ENCODE measurements at regions not wholly inside any gene's neighbourhood (a gene's known extent, or its start where the extent isn't known, plus 50 kb on each side); places are given as distances from the start of the nearest gene placed in this dataset.
A peak's percentile ranks its signal among the peaks of the same experiment; 100 is the strongest.

GRCh38 chr1:239874831-239875230 lies 216.9 kb upstream of the FMN2 start:
- Histone ChIP-seq H3K9me3 (no peaks in the 10 kb centered on the region), H3K27ac (no peak overlapping the region), H3K4me2 (no peak overlapping the region), H3K4me1 (peaks cover 3% of the 10 kb centered on the region; the same call in 1 of the 3 replicates), H3K4me3 (no peak overlapping the region)
- WGBS (ENCODE audit: missing lambda C conversion rate) = 67% methylated on average over 10 of the region's 10 CpGs
- no peak for DNase-seq (ENCODE audit: low read depth in 1 of 2, low spot score in 1 of 2)
- ChIA-PET CTCF (interaction anchor here (0.7 kb wide), 1 partner anchor 8 kb away, joined by 3 read pairs; no protein-coding TSS in a partner anchor), POLR2A (no interaction called here)
- no peak for ATAC-seq
- no peak for FAIRE-seq
- no peak for TF ChIP-seq CEBPB (IDR thresholded peaks at IDR 0.05)
- no peak for TF ChIP-seq NR3C1 (IDR thresholded peaks at IDR 0.05)
- TF ChIP-seq NPAS2 (CRISPR knock-in tag; IDR thresholded peaks at IDR 0.05; ENCODE audit: borderline replicate concordance) = no peak
- no peak for TF ChIP-seq HES2 (IDR thresholded peaks at IDR 0.05)
- no peak for TF ChIP-seq CBX2 (IDR thresholded peaks at IDR 0.05; ENCODE audit: borderline replicate concordance, low read depth)
- no peak for TF ChIP-seq HOXA7 (CRISPR knock-in tag; IDR thresholded peaks at IDR 0.05)
- TF ChIP-seq FOSB (CRISPR knock-in tag; IDR thresholded peaks at IDR 0.05) = no peak
- TF ChIP-seq BHLHE40 (IDR thresholded peaks at IDR 0.05; ENCODE audit: low read depth, low read length) = no peak
- TF ChIP-seq ZNF302 (CRISPR knock-in tag; IDR thresholded peaks at IDR 0.05) = no peak
- TF ChIP-seq CHD2 (IDR thresholded peaks at IDR 0.05; ENCODE audit: low read length, partially characterized antibody) = no peak

DNA sequence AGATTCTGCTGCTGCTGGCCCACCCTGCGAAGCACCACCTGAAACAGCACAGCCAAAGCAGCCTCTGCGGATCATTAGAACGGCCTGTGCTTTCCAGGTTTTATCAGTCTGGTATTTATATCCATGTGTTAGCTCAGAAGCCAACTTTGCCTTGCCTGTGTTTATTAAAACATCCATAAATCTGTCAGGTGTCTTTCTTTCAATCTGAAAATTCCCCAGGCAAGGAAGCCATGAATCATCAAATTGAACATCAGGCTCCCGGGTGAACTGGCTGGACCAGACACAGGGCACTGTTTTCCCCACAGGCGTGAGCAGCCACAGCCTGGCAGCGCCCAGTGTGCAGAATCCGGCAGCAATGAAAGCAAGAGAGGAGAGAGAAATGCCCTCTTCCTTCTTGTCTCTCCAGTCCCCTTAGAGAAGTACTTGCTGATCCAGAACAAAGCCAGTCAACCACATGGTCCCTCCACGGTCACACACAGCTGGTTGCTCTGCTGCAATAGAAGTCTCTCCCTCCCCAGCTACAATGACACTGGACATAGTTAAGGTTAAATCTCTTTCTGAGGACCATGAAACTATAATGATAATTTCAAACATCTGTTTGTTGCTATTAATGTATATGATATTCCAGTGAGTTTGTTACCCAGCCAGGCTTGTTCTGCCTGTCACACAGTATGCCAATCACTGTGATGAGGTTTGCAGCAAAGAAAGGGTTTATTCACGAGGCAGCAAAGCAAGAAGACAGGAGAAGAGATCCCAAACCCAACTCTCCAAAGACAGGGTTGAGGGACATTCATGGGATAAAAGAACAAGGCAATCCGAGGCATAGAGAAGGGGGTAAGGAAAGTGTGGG lies 212.1 kb upstream of the FMN2 start:
- H3K9me3 ChIP-seq = no peaks in the 10 kb centered on the region
- TF ChIP-seq HDAC2 (IDR thresholded peaks at IDR 0.05) = no peak
- TF ChIP-seq, protein P1, sequence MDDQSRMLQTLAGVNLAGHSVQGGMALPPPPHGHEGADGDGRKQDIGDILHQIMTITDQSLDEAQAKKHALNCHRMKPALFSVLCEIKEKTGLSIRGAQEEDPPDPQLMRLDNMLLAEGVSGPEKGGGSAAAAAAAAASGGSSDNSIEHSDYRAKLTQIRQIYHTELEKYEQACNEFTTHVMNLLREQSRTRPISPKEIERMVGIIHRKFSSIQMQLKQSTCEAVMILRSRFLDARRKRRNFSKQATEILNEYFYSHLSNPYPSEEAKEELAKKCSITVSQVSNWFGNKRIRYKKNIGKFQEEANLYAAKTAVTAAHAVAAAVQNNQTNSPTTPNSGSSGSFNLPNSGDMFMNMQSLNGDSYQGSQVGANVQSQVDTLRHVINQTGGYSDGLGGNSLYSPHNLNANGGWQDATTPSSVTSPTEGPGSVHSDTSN (IDR thresholded peaks at IDR 0.05) = no peak
- no peak for TF ChIP-seq EHF (CRISPR knock-in tag; IDR thresholded peaks at IDR 0.05)
- H3K4me2 ChIP-seq = no peak overlapping the region
- no peak for FAIRE-seq
- WGBS (ENCODE audit: missing lambda C conversion rate) = 50% methylated on average over 10 of the region's 10 CpGs
- peaks cover 3% of the 10 kb centered on the region; the same call in 1 of the 3 replicates for H3K4me1 ChIP-seq
- ChIA-PET POLR2A (no interaction called here), CTCF (interaction anchor here (1.7 kb wide), 1 partner anchor 18 kb away, joined by 7 read pairs; no protein-coding TSS in a partner anchor)
- H3K4me3 ChIP-seq = no peak overlapping the region
- peak; percentile 51 to 57; a peak in 4 of 6 replicates for ATAC-seq
- DNase-seq (ENCODE audit: low read depth in 1 of 2, low spot score in 1 of 2) = no peak
- peak overlapping the region in 1 of 2 experiments; percentile 41; a peak in 2 of 6 replicates for H3K27ac ChIP-seq

DNA sequence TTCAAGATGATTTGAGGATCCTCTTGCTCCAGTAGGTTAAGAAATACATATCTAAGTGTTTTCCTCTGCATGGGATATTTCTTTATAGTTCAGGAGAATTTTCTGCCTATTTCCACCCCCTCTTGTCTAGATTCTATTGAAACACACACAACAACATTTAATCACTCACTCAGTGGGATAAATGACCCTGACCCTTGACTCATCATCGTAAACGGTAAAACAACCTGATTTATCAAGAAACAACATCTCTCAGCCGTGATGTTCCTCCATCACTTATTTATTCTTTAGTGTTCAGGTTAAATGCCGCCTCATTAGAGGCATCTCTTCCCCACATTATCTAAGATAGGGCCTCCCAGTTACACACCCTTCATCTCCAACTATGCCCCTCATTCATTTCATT lies 208.7 kb upstream of the FMN2 start:
- Histone ChIP-seq H3K4me2 (no peak overlapping the region), H3K9me3 (no peaks in the 10 kb centered on the region), H3K4me3 (no peak overlapping the region), H3K4me1 (peaks cover 6% of the 10 kb centered on the region; the same call in 2 of the 3 replicates), H3K27ac (no peak overlapping the region)
- WGBS (ENCODE audit: missing lambda C conversion rate) = 53% methylated on average over 4 of the region's 4 CpGs
- no peak for FAIRE-seq
- TF ChIP-seq RARB (CRISPR knock-in tag; IDR thresholded peaks at IDR 0.05) (no peak), EHF (CRISPR knock-in tag; IDR thresholded peaks at IDR 0.05) (no peak), MYC (IDR thresholded peaks at IDR 0.05; ENCODE audit: borderline replicate concordance, low read length) (no peak), MAFK (IDR thresholded peaks at IDR 0.05; ENCODE audit: partially characterized antibody) (no peak), HMGXB4 (CRISPR knock-in tag; IDR thresholded peaks at IDR 0.05; ENCODE audit: borderline replicate concordance) (no peak), HOXB13 (CRISPR knock-in tag; IDR thresholded peaks at IDR 0.05; ENCODE audit: low read depth) (no peak), JUN (IDR thresholded peaks at IDR 0.05) (no peak), KDM5A (IDR thresholded peaks at IDR 0.05) (no peak), MAZ (IDR thresholded peaks at IDR 0.05; ENCODE audit: borderline replicate concordance, low read depth, low read length) (no peak)
- TF ChIP-seq, protein P1 (IDR thresholded peaks at IDR 0.05) = no peak
- no peak for ATAC-seq
- POLR2A ChIA-PET = no interaction called here
- no peak for DNase-seq (ENCODE audit: low read depth in 1 of 2, low spot score in 1 of 2)
- CTCF ChIA-PET = no interaction called here

Data from A549 (cell line).